Panc1 (cell line): ENCODE measurements at regions not wholly inside any gene's neighbourhood (a gene's known extent, or its start where the extent isn't known, plus 50 kb on each side); places are given as distances from the start of the nearest gene placed in this dataset.

Experiments used
- ATAC-seq: fragments of 200-7000 bp; cut with Tn5 transposase; 2 replicates; pipeline ENCODE4 v1.9.1; 2020; ENCODE audit warnings: mild to moderate bottlenecking, moderate library complexity
- BruUV-seq: library from RNA; stranded (reverse); fragments of 400-500 nt; replicated peaks from 2 replicates; lab custom pipeline; 2021; lab: Mats Ljungman, UMichigan
- CTCF ChIA-PET: fragments of 300-600 bp; sonication (Branson Sonifier 250); formaldehyde crosslinking; loops from one replicate; lab custom pipeline; 2022; ENCODE audit warnings: antibody characterized with exemption; lab: Charles Lee
- POLR2A ChIA-PET: fragments of 300-600 bp; sonication (Branson Sonifier 250); formaldehyde crosslinking; loops from one replicate; lab custom pipeline; 2022; ENCODE audit warnings: antibody characterized with exemption; lab: Charles Lee
- DNase-seq: peaks from one replicate; pipeline ENCODE4 v3.0.0-alpha.2; 2010; ENCODE audit warnings: low read depth, low spot score
- H3K27ac ChIP-seq: 2 replicates; pipeline ENCODE4 v1.5.1; 2011; ENCODE audit warnings: mild to moderate bottlenecking, low read length, inconsistent platforms
- H3K27me3 ChIP-seq: fragments of 200-500 bp; sonication (Bioruptor generic); 2 replicates; pipeline ENCODE4 v1.6.0; 2014; ENCODE audit warnings: low read length, inconsistent platforms; ENCODE audit not compliant: control insufficient read depth, insufficient read depth
- H3K36me3 ChIP-seq: fragments of 200-500 bp; sonication (Bioruptor generic); 2 replicates; pipeline ENCODE4 v1.5.1; 2014; ENCODE audit warnings: inconsistent platforms, mild to moderate bottlenecking, low read length, moderate library complexity; ENCODE audit not compliant: control insufficient read depth, insufficient read depth
- H3K4me1 ChIP-seq: 2 replicates; pipeline ENCODE4 v1.5.1; 2011; ENCODE audit warnings: inconsistent platforms, mild to moderate bottlenecking, low read length, moderate library complexity; ENCODE audit not compliant: control insufficient read depth, insufficient read depth
- H3K4me3 ChIP-seq, 2 experiments: 2 replicates each; pipeline ENCODE4 v1.5.1; 2011 to 2012; ENCODE audit warnings: low read depth in 2 of 2, low read length in 2 of 2, mild to moderate bottlenecking in 2 of 2, inconsistent platforms in 1 of 2, moderate library complexity in 1 of 2
- H3K9me3 ChIP-seq: fragments of 200-500 bp; sonication (Bioruptor generic); 2 replicates; pipeline ENCODE4 v1.5.1; 2014; ENCODE audit warnings: low read depth, mild to moderate bottlenecking, inconsistent platforms, low read length, moderate library complexity; ENCODE audit not compliant: control insufficient read depth, insufficient read depth
- POLR2AphosphoS5 ChIP-seq: IDR thresholded peaks from 2 replicates; pipeline ENCODE4 v1.6.1; 2012; ENCODE audit warnings: mild to moderate bottlenecking, low read depth, low read length, moderate library complexity
- SIN3A ChIP-seq: IDR thresholded peaks from 2 replicates; pipeline ENCODE4 v1.6.1; 2012; ENCODE audit warnings: low read depth, mild to moderate bottlenecking, low read length, moderate library complexity, borderline replicate concordance; ENCODE audit not compliant: insufficient read depth
- TCF7L2 ChIP-seq: IDR thresholded peaks from 2 replicates; pipeline ENCODE4 v1.6.1; 2011; ENCODE audit warnings: mild to moderate bottlenecking, low read depth, low read length, inconsistent platforms
- in situ Hi-C: cut with HindIII; loops from 2 replicates; pipeline ENCODE4 v1.10.0; 2016; ENCODE audit warnings: low sequenced_read_pairs, low pct_unique_long_range_greater_than_20kb
- intact Hi-C: fragments of 100-400 bp; cut with micrococcal nuclease; formaldehyde crosslinking; loops from one replicate; pipeline ENCODE4 v1.10.0; 2022; ENCODE audit not compliant: unreplicated experiment
- TF ChIP-seq, protein P1 (sequence below): fragments of 450-650 bp; IDR thresholded peaks from 2 replicates; pipeline ENCODE4 v1.5.1; 2017; ENCODE audit warnings: mild to moderate bottlenecking
- TF ChIP-seq, protein P2 (sequence below), 2 experiments: IDR thresholded peaks; 2 replicates each; pipeline ENCODE4 v1.6.1; 2011 to 2012; ENCODE audit warnings: low read depth in 2 of 2, control low read depth in 1 of 2, low read length in 1 of 2, mild to moderate bottlenecking in 1 of 2, moderate library complexity in 1 of 2; ENCODE audit not compliant: insufficient read depth in 1 of 2

DNA sequence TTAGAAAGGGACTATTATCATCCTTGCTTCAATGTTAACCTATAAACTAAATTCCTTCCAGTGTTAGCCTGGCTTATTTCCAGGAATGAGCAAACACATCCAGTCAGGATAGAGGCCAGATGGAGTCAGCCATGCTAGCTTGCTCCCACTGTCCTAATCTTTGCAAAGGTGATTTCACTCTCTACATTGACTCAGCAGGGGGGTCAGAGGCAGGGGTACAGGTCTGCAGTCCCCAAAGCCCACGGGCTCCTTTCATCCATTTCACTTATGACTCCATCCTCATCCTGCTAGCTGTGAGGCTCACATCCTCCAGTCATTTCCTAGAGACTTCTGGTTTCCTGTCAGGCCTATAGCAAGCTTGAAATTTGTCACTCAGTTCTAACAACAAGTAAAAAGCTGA is 63.4 kb upstream of the CEACAM8 start:
- Histone ChIP-seq H3K27me3 (no peaks in the 10 kb centered on the region), H3K36me3 (no peaks in the 10 kb centered on the region), H3K4me3 (no peak overlapping the region), H3K27ac (no peak overlapping the region), H3K9me3 (no peaks in the 10 kb centered on the region), H3K4me1 (no peaks in the 10 kb centered on the region)
- ATAC-seq: no peak
- no TSS peak for BruUV-seq
- in situ Hi-C loops (no loop called here), intact Hi-C loops (no loop called here)
- ChIA-PET POLR2A (no interaction called here), CTCF (interaction anchor here (0.6 kb wide), 1 partner anchor 15 kb away, joined by 3 read pairs; no protein-coding TSS in a partner anchor)
- DNase-seq: no peak
- no peak for TF ChIP-seq POLR2AphosphoS5
- TF ChIP-seq, protein P1, sequence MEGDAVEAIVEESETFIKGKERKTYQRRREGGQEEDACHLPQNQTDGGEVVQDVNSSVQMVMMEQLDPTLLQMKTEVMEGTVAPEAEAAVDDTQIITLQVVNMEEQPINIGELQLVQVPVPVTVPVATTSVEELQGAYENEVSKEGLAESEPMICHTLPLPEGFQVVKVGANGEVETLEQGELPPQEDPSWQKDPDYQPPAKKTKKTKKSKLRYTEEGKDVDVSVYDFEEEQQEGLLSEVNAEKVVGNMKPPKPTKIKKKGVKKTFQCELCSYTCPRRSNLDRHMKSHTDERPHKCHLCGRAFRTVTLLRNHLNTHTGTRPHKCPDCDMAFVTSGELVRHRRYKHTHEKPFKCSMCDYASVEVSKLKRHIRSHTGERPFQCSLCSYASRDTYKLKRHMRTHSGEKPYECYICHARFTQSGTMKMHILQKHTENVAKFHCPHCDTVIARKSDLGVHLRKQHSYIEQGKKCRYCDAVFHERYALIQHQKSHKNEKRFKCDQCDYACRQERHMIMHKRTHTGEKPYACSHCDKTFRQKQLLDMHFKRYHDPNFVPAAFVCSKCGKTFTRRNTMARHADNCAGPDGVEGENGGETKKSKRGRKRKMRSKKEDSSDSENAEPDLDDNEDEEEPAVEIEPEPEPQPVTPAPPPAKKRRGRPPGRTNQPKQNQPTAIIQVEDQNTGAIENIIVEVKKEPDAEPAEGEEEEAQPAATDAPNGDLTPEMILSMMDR: no peak
- no peak for TF ChIP-seq TCF7L2
- no peak for TF ChIP-seq SIN3A
- TF ChIP-seq, protein P2, sequence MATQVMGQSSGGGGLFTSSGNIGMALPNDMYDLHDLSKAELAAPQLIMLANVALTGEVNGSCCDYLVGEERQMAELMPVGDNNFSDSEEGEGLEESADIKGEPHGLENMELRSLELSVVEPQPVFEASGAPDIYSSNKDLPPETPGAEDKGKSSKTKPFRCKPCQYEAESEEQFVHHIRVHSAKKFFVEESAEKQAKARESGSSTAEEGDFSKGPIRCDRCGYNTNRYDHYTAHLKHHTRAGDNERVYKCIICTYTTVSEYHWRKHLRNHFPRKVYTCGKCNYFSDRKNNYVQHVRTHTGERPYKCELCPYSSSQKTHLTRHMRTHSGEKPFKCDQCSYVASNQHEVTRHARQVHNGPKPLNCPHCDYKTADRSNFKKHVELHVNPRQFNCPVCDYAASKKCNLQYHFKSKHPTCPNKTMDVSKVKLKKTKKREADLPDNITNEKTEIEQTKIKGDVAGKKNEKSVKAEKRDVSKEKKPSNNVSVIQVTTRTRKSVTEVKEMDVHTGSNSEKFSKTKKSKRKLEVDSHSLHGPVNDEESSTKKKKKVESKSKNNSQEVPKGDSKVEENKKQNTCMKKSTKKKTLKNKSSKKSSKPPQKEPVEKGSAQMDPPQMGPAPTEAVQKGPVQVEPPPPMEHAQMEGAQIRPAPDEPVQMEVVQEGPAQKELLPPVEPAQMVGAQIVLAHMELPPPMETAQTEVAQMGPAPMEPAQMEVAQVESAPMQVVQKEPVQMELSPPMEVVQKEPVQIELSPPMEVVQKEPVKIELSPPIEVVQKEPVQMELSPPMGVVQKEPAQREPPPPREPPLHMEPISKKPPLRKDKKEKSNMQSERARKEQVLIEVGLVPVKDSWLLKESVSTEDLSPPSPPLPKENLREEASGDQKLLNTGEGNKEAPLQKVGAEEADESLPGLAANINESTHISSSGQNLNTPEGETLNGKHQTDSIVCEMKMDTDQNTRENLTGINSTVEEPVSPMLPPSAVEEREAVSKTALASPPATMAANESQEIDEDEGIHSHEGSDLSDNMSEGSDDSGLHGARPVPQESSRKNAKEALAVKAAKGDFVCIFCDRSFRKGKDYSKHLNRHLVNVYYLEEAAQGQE (IDR thresholded peaks at IDR 0.05; ENCODE audit: insufficient read depth in 1 of 2, low read depth in 2 of 2, low read length in 1 of 2): no peak

DNA sequence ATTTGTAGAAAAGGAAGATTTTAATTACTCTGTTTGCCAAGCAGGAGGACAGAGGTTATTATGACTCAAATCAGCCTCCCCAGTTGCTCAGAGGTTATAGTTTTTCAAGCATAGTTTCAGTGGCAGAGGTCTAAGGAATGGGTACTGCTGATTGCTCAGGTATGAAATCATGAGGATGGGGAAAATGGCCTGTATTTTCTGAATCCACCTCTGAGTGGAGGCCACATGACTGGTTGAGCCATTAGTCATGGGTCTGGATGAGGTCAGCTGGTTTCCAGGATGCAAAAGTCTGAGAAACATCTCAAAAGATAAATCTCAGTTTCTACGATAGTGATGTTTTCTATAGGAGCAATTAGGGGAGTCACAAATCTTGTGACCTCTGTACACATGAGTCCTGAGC is 62.8 kb upstream of the CEACAM8 start:
- Histone ChIP-seq H3K27me3 (no peaks in the 10 kb centered on the region), H3K27ac (no peak overlapping the region), H3K4me3 (no peak overlapping the region), H3K4me1 (no peaks in the 10 kb centered on the region), H3K36me3 (no peaks in the 10 kb centered on the region), H3K9me3 (no peaks in the 10 kb centered on the region)
- ChIA-PET POLR2A (no interaction called here), CTCF (no interaction called here)
- ATAC-seq (no peak), DNase-seq (no peak)
- TF ChIP-seq SIN3A: no peak
- in situ Hi-C loops (no loop called here), intact Hi-C loops (no loop called here)
- BruUV-seq: no TSS peak

DNA sequence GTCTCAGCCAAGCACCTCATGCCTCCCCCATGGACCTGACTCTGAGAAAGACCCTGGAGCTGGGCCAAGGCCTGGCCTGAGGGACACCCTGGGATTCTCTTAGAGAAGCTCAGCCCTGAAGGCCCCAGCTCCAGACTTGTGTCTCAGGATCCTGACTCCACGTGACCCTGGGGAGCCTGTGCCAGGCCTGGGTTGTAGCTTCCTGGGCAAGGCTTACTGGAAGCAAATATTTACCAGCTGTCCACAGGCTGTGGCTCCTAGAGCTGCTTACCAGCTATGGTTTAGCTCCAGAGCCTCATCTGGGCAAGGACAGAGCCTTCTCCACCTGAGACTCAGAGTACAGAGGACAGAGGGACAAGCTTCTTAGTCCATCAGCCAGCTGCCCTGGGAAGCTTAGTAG is 61.0 kb upstream of the CEACAM8 start:
- intact Hi-C loops (no loop called here), in situ Hi-C loops (no loop called here)
- ATAC-seq (no peak), DNase-seq (no peak)
- H3K27ac ChIP-seq: no peak overlapping the region
- no TSS peak for BruUV-seq
- H3K36me3 ChIP-seq: no peaks in the 10 kb centered on the region
- ChIA-PET CTCF (interaction anchor here (0.5 kb wide), 1 partner anchor 88 kb away, joined by 4 read pairs; no protein-coding TSS in a partner anchor), POLR2A (no interaction called here)
- no peaks in the 10 kb centered on the region for H3K4me1 ChIP-seq
- no peaks in the 10 kb centered on the region for H3K27me3 ChIP-seq
- no peaks in the 10 kb centered on the region for H3K9me3 ChIP-seq
- no peak overlapping the region for H3K4me3 ChIP-seq
- TF ChIP-seq, protein P2 (IDR thresholded peaks at IDR 0.05; ENCODE audit: insufficient read depth in 1 of 2, low read depth in 2 of 2, low read length in 1 of 2): no peak
- TF ChIP-seq, protein P1: no peak
- no peak for TF ChIP-seq POLR2AphosphoS5
- no peak for TF ChIP-seq SIN3A
- TF ChIP-seq TCF7L2: no peak
